UCSD-AML1 (cell line): ENCODE measurements at regions not wholly inside any gene's neighbourhood (a gene's known extent, or its start where the extent isn't known, plus 50 kb on each side); places are given as distances from the start of the nearest gene placed in this dataset.

Source experiments
- DNase-seq: peaks from one replicate; lab custom pipeline; 2025; ENCODE audit not compliant: unreplicated experiment; lab: John Stamatoyannopoulos, UW

- DNase-seq, result no peak
These were observed 556.8 kb downstream of the NPHP4 start for GRCh38 chr1:5435414-5435813.

GRCh38 chr1:5432436-5432835 lies 559.8 kb downstream of the NPHP4 start:
- DNase-seq, result no peak

- DNase-seq, result no peak
These were observed 561.1 kb downstream of the NPHP4 start for GRCh38 chr1:5430911-5431697.

- DNase-seq, result no peak
These were observed 562.1 kb downstream of the NPHP4 start for GRCh38 chr1:5430136-5430535.

GRCh38 chr1:5428351-5428750 lies 563.9 kb downstream of the NPHP4 start:
- no peak for DNase-seq

GRCh38 chr1:5427026-5427613 lies 565.1 kb downstream of the NPHP4 start:
- no peak for DNase-seq

- no peak for DNase-seq
These were observed 567.2 kb downstream of the NPHP4 start for GRCh38 chr1:5424802-5425703.

- DNase-seq, result no peak
These were observed 569.1 kb downstream of the NPHP4 start for GRCh38 chr1:5423109-5423508.

GRCh38 chr1:5419501-5419900 lies 572.7 kb downstream of the NPHP4 start:
- no peak for DNase-seq

GRCh38 chr1:5416518-5416917 lies 575.7 kb downstream of the NPHP4 start:
- DNase-seq, result no peak

- DNase-seq, result no peak
These were observed 576.6 kb downstream of the NPHP4 start for GRCh38 chr1:5415606-5416005.

GRCh38 chr1:5410652-5411051 lies 581.6 kb downstream of the NPHP4 start:
- DNase-seq, result no peak

GRCh38 chr1:5408401-5408800 lies 583.8 kb downstream of the NPHP4 start:
- DNase-seq, result no peak

- no peak for DNase-seq
These were observed 587.0 kb downstream of the NPHP4 start for GRCh38 chr1:5405263-5405662.

GRCh38 chr1:5404412-5405203 lies 587.6 kb downstream of the NPHP4 start:
- no peak for DNase-seq

GRCh38 chr1:5403935-5404334 lies 588.3 kb downstream of the NPHP4 start:
- no peak for DNase-seq

GRCh38 chr1:5402618-5403017 lies 589.6 kb downstream of the NPHP4 start:
- DNase-seq, result no peak

GRCh38 chr1:5399771-5400170 lies 592.5 kb downstream of the NPHP4 start:
- DNase-seq, result no peak

GRCh38 chr1:5396593-5396992 lies 595.6 kb downstream of the NPHP4 start:
- no peak for DNase-seq

GRCh38 chr1:5394111-5394510 lies 598.1 kb downstream of the NPHP4 start:
- DNase-seq, result peak; percentile 21

GRCh38 chr1:5393603-5394002 lies 598.6 kb downstream of the NPHP4 start:
- DNase-seq, result no peak
